GM18498 (cell line): ENCODE measurements at regions not wholly inside any gene's neighbourhood (a gene's known extent, or its start where the extent isn't known, plus 50 kb on each side); places are given as distances from the start of the nearest gene placed in this dataset.

ENCODE experiments used
- ATAC-seq: cut with Tn5 transposase; IDR thresholded peaks from one replicate; pipeline ENCODE4 v1.9.1; 2021; ENCODE audit warnings: mild to moderate bottlenecking, moderate library complexity; ENCODE audit not compliant: unreplicated experiment

GRCh38 chr7:86975449-86975848 is 84.0 kb downstream of the ELAPOR2 start:
- ATAC-seq: no peak

DNA sequence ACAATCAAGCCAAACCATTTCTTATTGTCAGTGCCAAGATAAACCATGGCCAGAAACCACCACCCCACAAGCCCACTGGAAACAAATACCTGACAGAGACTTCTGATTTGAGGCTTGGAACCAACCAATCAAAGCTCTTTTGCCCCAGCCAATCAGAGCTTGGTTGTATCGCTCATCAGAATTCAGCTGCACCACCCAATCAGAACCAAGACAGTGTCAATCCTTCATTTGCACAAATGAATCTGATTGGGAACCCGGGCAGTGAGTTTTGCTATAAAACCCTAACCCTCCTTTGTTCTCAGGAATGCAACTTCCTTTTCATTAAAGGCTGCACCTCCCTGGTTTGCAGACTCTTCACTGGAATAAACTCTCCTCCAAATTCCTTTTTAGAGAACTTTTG is 87.4 kb downstream of the ELAPOR2 start:
- no peak for ATAC-seq

- ATAC-seq: no peak
Observed at GRCh38 chr7:86970986-86971385, 88.5 kb downstream of the ELAPOR2 start.

GRCh38 chr7:86970547-86970946 is 88.9 kb downstream of the ELAPOR2 start:
- ATAC-seq: no peak

- ATAC-seq: no peak
Observed at GRCh38 chr7:86969865-86970264, 89.6 kb downstream of the ELAPOR2 start.

DNA sequence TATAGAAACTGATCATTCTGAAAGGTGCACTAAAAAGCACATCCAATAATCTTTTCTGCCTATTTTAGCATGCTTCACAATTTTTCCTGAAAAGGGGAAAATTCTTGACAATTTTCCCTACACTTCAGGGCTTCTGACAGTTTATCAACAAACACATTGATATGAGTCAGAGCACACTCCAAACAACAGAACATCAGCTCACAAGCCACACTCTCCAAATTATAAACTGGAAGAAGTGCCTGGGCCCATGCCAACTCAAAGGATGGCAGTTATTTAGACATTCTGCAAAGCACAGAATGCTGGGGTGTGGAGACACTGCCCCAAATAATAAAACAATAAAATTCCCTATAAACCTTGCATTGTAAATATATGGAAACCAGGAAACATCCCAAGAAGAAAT is 90.8 kb downstream of the ELAPOR2 start:
- ATAC-seq: no peak

- peak; percentile 40 for ATAC-seq
Observed at GRCh38 chr7:86966916-86967315, 92.5 kb downstream of the ELAPOR2 start.

DNA sequence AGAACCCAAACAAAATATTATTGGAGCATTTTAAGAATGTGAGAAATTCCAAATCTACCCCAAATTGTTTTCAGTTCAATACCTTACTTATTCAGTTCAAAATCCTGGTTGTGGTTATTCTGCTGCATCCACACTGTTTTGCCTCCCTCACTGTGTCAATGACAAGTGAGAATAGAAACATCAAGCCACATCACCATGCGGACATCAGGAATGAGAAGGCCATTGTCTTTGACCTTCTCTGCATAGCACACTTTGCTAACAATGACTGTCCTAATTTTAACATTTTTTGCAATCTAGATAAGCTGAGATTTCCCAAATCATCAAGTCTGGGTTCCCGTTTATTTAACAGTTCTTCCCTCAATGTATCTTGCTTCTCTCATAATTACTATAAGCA is 93.7 kb downstream of the ELAPOR2 start:
- no peak for ATAC-seq

DNA sequence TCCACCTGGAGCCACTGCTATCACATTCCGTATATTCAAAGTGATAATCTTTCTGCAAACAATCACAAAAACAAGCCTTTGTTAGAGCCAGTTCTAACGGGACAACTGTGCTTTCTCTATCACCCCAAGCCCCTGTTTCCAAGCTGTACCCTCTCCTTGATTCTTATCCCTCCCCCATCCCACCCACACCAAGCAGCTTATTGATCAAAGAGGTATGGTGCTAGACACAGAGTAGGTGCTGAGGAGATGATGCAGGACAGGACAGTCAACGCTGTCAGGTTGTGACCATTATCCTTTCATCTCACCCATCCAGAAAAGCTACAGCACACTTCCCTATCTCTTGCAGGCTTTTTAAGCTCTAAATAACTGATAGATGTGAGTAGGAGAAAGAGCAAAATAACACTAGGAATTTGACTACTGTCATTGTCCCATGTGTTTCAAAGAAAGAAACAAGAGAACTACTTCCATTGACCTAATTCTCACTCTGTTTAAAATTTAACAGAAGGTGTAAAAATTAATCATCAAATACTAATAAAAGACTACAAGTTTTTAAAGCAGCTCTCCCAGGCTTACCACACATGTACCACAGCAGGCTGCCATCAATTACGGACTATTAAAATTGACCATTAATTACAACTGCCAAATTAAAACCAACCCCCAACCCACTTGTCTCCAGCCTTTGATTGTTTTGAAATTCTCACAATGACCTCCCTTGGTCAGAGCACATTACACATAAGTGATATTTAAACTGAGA is 94.3 kb downstream of the ELAPOR2 start:
- ATAC-seq: no peak

DNA sequence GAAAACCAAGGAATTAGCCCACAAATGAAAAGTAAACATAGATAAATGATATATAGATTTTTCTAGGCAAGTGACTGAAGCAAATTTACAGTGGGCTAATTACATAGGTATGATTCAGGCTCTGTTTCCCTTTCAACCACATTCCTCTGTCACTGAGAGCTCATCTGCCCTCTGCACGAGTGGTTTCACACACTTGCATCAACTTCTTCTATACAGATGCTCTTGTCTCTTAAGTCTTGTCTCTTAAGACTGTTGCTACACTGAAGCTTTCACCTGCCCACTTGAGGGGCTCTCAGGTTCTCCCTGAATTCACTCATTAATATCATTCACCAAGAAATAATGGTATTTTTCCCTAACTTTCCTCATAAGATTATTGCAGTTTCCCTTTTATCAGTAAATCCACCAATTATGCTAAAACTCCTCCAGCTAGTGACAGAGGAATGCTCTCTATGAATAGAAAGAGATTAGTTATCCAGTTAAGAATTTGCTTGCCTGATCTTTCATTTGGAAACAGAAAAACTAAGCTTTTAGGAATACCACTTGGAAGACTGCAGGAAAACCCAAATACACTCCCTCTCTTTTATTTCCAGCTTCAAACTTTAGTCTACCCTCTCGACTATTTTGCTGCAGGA is 95.7 kb downstream of the ELAPOR2 start:
- ATAC-seq: peak; percentile 97

- ATAC-seq: no peak
Observed at GRCh38 chr7:86962623-86963022, 96.8 kb downstream of the ELAPOR2 start.

DNA sequence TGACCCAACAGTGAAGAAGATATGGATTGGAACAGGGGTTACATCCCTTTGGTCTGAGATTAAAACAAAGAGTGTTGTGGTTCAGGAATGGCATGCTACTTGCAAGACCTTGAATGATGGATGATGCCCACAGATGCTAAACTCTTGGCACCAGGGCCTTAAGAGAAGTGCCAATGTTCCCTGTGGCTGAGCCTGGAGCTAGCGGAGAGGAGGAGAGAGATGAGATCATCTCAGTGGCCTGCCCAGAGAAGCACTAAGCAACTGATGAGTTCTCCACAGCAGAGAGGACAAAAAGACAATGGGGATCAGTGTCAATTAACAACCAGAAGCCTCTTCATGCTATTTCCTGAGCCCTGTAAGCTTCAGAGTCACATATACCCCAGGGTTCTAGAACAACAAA is 97.8 kb downstream of the ELAPOR2 start:
- ATAC-seq: no peak

GRCh38 chr7:86958380-86958779 is 101.1 kb downstream of the ELAPOR2 start:
- no peak for ATAC-seq

DNA sequence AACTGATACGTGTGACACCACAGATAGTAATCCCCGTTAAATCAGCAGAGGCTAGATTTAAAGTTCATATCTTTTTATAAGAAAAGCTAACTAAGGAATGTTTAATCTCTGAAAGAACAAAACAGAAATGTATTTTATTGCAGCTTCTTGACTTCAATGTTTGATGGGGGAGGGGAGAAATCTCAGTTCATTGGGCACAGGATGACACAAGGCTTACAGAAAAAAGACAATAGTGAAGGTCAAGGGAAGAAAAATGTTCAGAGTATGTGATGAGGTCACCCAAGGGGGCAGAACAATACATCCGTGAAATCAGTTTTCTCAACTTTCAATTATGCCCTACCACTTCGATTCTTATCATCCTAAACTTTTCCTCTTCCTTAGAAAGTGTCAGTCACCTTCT is 102.9 kb downstream of the ELAPOR2 start:
- ATAC-seq: no peak

DNA sequence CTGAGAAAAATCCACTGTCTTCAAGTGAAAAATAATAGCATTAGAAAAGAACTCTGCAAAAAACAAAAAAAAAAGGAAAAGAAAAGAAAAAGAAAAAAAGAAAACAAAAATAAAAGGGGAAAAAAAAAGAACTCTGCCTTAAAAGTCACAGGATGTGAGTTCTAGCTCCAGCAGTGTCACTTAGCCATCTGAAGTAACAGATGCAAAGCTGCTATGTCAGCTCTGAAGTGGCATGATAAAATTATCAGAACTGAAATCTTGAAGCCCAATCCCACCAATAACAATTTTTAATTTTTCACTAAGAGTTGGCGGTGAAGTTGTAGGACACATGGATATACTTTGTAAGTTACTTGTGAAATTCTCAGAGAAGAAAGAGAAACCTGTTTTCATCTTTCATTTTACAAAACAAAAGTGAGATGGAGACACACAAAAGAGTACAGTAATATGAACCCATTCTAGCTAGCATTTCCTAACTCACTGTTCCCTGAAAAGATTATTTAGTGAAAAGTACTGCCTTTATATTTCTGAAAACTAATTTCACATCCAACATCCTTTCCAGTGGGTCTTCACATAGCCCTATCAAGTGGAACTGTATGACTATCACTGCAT is 103.5 kb downstream of the ELAPOR2 start:
- peak; percentile 70 for ATAC-seq

DNA sequence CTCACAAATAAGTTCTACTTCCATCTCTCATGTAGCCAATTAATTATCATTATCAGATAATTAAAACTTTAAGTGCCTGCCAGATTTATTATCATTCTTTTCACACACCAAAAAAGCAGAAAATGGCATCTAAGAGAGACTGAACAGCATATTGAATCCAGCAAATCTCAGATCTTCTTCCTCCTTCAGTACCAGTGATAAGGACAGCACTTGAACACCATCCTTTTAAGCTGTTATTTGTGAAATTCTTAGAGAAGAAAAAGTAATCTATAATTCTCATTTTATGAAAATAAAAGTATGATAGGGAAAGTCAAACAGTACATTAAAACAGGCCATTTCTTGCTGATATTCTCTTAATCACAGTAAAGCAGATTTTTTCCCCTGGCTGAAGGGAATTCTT is 104.5 kb downstream of the ELAPOR2 start:
- ATAC-seq: no peak

DNA sequence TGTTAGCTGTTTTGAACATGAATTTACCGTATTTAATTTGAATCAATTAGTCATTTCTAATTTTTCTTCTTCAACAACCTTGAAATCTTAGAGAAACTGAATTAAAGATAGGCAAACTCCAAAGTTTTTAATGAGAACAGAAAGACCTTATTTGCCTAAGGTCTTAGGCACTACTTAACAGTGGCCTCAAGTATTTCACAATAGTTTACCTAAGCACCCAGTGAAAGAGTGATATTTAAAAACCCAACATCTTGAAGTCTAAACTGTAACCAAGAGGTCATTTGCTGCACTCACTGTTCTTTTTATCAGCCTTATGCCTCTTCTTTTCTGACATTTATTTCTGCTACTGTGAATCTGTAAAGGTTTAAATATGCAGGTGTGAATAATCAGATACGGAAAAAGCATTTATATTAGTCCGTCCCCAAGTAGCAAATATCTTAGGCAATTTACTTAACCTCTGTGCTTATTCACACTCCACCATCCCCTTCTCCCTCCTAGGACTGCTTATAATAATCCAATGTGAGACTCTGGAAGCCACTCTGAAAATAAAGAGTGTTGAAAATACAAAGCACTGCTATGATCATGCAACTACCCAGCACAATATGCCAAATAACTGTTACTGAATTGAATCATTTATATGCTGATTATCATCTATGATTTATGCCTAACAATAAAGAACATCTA is 105.7 kb downstream of the ELAPOR2 start:
- no peak for ATAC-seq

- no peak for ATAC-seq
Observed at GRCh38 chr7:86953219-86953618, 106.2 kb downstream of the ELAPOR2 start.

- no peak for ATAC-seq
Observed at GRCh38 chr7:86951895-86952294, 107.6 kb downstream of the ELAPOR2 start.

GRCh38 chr7:86950944-86951343 is 108.5 kb downstream of the ELAPOR2 start:
- no peak for ATAC-seq

DNA sequence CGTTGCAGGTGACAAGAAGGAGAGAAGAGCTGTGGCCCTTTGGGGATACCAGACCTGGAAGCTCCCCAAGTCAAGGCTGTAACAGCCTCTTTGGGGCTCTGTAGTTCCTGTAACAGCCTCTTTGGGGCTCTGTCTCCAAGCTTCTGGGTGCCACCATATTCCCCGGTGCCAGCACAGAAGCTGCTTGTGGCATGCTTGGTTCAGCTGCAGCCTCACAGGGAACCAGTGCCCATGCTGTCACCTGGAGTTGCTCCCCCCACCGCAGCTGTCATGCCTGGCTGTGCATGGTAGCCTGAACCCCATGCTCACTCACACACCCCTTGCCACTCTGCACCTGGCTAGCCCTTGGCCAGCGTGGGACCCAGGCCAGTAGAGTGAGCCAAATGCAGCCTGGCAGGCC is 109.1 kb downstream of the ELAPOR2 start:
- ATAC-seq: peak; percentile 34

- no peak for ATAC-seq
Observed at GRCh38 chr7:86949779-86950260, 109.6 kb downstream of the ELAPOR2 start.
